Transverse colon (tissue), 3 donors: ENCODE measurements at regions not wholly inside any gene's neighbourhood (a gene's known extent, or its start where the extent isn't known, plus 50 kb on each side); places are given as distances from the start of the nearest gene placed in this dataset.

Experiments used
- POLR2A ChIP-seq: fragments of 450-650 bp; IDR thresholded peaks from one replicate; pipeline ENCODE4 v1.6.1; 2016; ENCODE audit warnings: antibody characterized with exemption, mild to moderate bottlenecking, moderate library complexity
- TF ChIP-seq, protein P1 (sequence below), 5 experiments: fragments of 200-600 bp in 3 of 5; fragments of 450-650 bp in 2 of 5; sonication (generic) in 3 of 5; IDR thresholded peaks; 1 replicate in 2 of 5; 2 replicates in 3 of 5; pipeline ENCODE4 v1.5.1; 2016 to 2017; ENCODE audit warnings: antibody characterized with exemption in 5 of 5, inconsistent platforms in 3 of 5, mild to moderate bottlenecking in 2 of 5, moderate library complexity in 1 of 5

DNA sequence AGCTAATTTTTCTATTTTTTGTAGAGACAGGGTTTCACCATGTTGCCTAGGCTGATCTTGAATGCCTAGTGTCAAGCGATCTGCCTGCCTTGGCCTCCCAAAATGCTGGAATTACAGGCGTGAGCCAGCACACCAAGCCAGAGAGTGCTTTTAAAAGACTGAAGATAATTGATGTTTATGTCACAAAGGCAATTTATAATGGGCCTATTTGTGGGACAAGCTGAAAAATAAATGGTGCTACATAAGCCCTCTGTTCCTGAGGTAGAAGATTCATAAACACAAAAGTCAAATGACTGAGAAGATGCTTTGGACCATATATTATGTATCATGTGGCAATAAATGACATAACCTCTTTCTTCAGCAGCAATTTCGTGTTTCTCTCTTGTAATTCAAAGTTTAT is 329.6 kb downstream of the GABRB2 start:
- TF ChIP-seq, protein P1, sequence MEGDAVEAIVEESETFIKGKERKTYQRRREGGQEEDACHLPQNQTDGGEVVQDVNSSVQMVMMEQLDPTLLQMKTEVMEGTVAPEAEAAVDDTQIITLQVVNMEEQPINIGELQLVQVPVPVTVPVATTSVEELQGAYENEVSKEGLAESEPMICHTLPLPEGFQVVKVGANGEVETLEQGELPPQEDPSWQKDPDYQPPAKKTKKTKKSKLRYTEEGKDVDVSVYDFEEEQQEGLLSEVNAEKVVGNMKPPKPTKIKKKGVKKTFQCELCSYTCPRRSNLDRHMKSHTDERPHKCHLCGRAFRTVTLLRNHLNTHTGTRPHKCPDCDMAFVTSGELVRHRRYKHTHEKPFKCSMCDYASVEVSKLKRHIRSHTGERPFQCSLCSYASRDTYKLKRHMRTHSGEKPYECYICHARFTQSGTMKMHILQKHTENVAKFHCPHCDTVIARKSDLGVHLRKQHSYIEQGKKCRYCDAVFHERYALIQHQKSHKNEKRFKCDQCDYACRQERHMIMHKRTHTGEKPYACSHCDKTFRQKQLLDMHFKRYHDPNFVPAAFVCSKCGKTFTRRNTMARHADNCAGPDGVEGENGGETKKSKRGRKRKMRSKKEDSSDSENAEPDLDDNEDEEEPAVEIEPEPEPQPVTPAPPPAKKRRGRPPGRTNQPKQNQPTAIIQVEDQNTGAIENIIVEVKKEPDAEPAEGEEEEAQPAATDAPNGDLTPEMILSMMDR (IDR thresholded peaks at IDR 0.05): no peak
- no peak for TF ChIP-seq POLR2A
